PFSK-1 (cell line): ENCODE measurements at regions not wholly inside any gene's neighbourhood (a gene's known extent, or its start where the extent isn't known, plus 50 kb on each side); places are given as distances from the start of the nearest gene placed in this dataset.

Source experiments
- POLR2AphosphoS5 ChIP-seq: IDR thresholded peaks from 2 replicates; pipeline ENCODE4 v1.6.1; 2012; ENCODE audit warnings: low read depth, mild to moderate bottlenecking, control low read depth, low read length, moderate library complexity
- SIN3A ChIP-seq: IDR thresholded peaks from 2 replicates; pipeline ENCODE4 v1.6.1; 2012; ENCODE audit warnings: mild to moderate bottlenecking, low read length, moderate library complexity, borderline replicate concordance; ENCODE audit not compliant: insufficient read depth
- TAF1 ChIP-seq: IDR thresholded peaks from 2 replicates; pipeline ENCODE4 v1.6.1; 2012; ENCODE audit warnings: low read length, control low read depth, borderline replicate concordance; ENCODE audit not compliant: insufficient read depth
- TF ChIP-seq, protein P1 (sequence below), 2 experiments: IDR thresholded peaks; 2 replicates each; pipeline versions ENCODE4 v1.6.1 to v1.8.0; 2011 to 2012; ENCODE audit warnings: low read depth in 2 of 2, low read length in 2 of 2, control low read depth in 1 of 2, inconsistent platforms in 1 of 2, mild to moderate bottlenecking in 1 of 2, moderate library complexity in 1 of 2; ENCODE audit not compliant: insufficient read depth in 1 of 2

GRCh38 chr3:88321363-88322050, 171.7 kb downstream of the C3orf38 start:
- TF ChIP-seq SIN3A = no peak
- no peak for TF ChIP-seq POLR2AphosphoS5
- TF ChIP-seq TAF1 = no peak
- TF ChIP-seq, protein P1, sequence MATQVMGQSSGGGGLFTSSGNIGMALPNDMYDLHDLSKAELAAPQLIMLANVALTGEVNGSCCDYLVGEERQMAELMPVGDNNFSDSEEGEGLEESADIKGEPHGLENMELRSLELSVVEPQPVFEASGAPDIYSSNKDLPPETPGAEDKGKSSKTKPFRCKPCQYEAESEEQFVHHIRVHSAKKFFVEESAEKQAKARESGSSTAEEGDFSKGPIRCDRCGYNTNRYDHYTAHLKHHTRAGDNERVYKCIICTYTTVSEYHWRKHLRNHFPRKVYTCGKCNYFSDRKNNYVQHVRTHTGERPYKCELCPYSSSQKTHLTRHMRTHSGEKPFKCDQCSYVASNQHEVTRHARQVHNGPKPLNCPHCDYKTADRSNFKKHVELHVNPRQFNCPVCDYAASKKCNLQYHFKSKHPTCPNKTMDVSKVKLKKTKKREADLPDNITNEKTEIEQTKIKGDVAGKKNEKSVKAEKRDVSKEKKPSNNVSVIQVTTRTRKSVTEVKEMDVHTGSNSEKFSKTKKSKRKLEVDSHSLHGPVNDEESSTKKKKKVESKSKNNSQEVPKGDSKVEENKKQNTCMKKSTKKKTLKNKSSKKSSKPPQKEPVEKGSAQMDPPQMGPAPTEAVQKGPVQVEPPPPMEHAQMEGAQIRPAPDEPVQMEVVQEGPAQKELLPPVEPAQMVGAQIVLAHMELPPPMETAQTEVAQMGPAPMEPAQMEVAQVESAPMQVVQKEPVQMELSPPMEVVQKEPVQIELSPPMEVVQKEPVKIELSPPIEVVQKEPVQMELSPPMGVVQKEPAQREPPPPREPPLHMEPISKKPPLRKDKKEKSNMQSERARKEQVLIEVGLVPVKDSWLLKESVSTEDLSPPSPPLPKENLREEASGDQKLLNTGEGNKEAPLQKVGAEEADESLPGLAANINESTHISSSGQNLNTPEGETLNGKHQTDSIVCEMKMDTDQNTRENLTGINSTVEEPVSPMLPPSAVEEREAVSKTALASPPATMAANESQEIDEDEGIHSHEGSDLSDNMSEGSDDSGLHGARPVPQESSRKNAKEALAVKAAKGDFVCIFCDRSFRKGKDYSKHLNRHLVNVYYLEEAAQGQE (IDR thresholded peaks at IDR 0.05; ENCODE audit: insufficient read depth in 1 of 2, low read depth in 2 of 2, low read length in 2 of 2) = no peak
